K562 (cell line): ENCODE measurements at regions not wholly inside any gene's neighbourhood (a gene's known extent, or its start where the extent isn't known, plus 50 kb on each side); places are given as distances from the start of the nearest gene placed in this dataset.

Experiments used
- ATF2 ChIP-seq: sonication (generic); formaldehyde crosslinking; IDR thresholded peaks from 2 replicates; pipeline ENCODE4 v1.8.1; 2022; ENCODE audit warnings: missing genetic modification reagents
- CTCF ChIP-seq, 3 experiments: IDR thresholded peaks in 2 of 3; conservative IDR thresholded peaks in 1 of 3; 2 replicates each; pipeline ENCODE4 v1.5.1; 2011 to 2012; ENCODE audit warnings: low read length in 3 of 3, mild to moderate bottlenecking in 3 of 3, control low read depth in 2 of 3, improper control_type of control experiment in 1 of 3, inconsistent platforms in 1 of 3, low read depth in 1 of 3, mixed read lengths in 1 of 3, moderate library complexity in 1 of 3; ENCODE audit not compliant: insufficient read depth in 2 of 3
- DPF2 ChIP-seq: fragments of 450-650 bp; IDR thresholded peaks from 2 replicates; pipeline ENCODE4 v1.6.1; 2016
- E2F6 ChIP-seq, 2 experiments: IDR thresholded peaks; 2 replicates each; pipeline ENCODE4 v1.6.1; 2011; ENCODE audit warnings: borderline replicate concordance in 1 of 2, control low read depth in 1 of 2, low read depth in 1 of 2, low read length in 1 of 2, mild to moderate bottlenecking in 1 of 2, mixed read lengths in 1 of 2, moderate library complexity in 1 of 2; ENCODE audit not compliant: insufficient read depth in 1 of 2, insufficient read length in 1 of 2, poor library complexity in 1 of 2, severe bottlenecking in 1 of 2; ENCODE audit errors: extremely low read depth in 1 of 2
- ETV6 ChIP-seq, 3 experiments: fragments of 150-350 bp in 1 of 3; sonication (generic) in 1 of 3; formaldehyde crosslinking in 1 of 3; IDR thresholded peaks; 2 replicates each; pipeline versions ENCODE4 v1.6.1 to v1.8.0; 2014 to 2022; ENCODE audit warnings: borderline replicate concordance in 2 of 3, low read depth in 2 of 3, antibody characterized with exemption in 1 of 3, low read length in 1 of 3, mild to moderate bottlenecking in 1 of 3, missing genetic modification reagents in 1 of 3
- EZH2 ChIP-seq: IDR thresholded peaks from 2 replicates; pipeline ENCODE4 v1.6.1; 2012; ENCODE audit warnings: low read depth, mild to moderate bottlenecking, inconsistent platforms, low read length, borderline replicate concordance
- GATA2 ChIP-seq: sonication (generic); formaldehyde crosslinking; IDR thresholded peaks from 2 replicates; pipeline ENCODE4 v1.4.0; 2020; ENCODE audit warnings: mild to moderate bottlenecking, missing genetic modification reagents
- HDGF ChIP-seq: fragments of 450-650 bp; IDR thresholded peaks from 2 replicates; pipeline ENCODE4 v1.6.1; 2016
- MLX ChIP-seq, 2 experiments: fragments of 450-650 bp in 1 of 2; sonication (generic) in 1 of 2; formaldehyde crosslinking; conservative IDR thresholded peaks; 2 replicates each; pipeline versions ENCODE4 v1.4.0 to v1.8.1; 2020 to 2022; ENCODE audit warnings: mild to moderate bottlenecking in 1 of 2, missing genetic modification reagents in 1 of 2
- PHF20 ChIP-seq: fragments of 450-650 bp; IDR thresholded peaks from 2 replicates; pipeline ENCODE4 v1.6.1; 2018; ENCODE audit not compliant: partially characterized antibody
- POLR2A ChIP-seq: fragments of 450-650 bp; conservative IDR thresholded peaks from 2 replicates; pipeline ENCODE4 v1.6.1; 2016
- RUNX1 ChIP-seq: sonication (generic); IDR thresholded peaks from 2 replicates; pipeline ENCODE4 v1.6.1; 2016; ENCODE audit warnings: antibody characterized with exemption, low read depth
- SMAD3 ChIP-seq: fragments of 450-650 bp; formaldehyde crosslinking; conservative IDR thresholded peaks from 2 replicates; pipeline ENCODE4 v1.4.0; 2020; ENCODE audit warnings: mild to moderate bottlenecking
- YY1 ChIP-seq, 3 experiments: IDR thresholded peaks; 2 replicates each; pipeline ENCODE4 v1.6.1; 2011; ENCODE audit warnings: low read length in 2 of 3, mild to moderate bottlenecking in 2 of 3, moderate library complexity in 2 of 3, borderline replicate concordance in 1 of 3, control low read depth in 1 of 3, low read depth in 1 of 3; ENCODE audit not compliant: insufficient read depth in 3 of 3, insufficient replicate concordance in 2 of 3, control insufficient read depth in 1 of 3, insufficient read length in 1 of 3; ENCODE audit errors: extremely low read depth in 1 of 3

- TF ChIP-seq GATA2 (CRISPR knock-in tag) = no peak
- no peak for TF ChIP-seq RUNX1
- no peak for TF ChIP-seq CTCF (IDR thresholded peaks at IDR 0.05 in 2 of 3, conservative IDR thresholded peaks at IDR 0.05 in 1 of 3; ENCODE audit: insufficient read depth in 2 of 3, low read depth in 1 of 3, low read length in 3 of 3)
- TF ChIP-seq DPF2 = no peak
- TF ChIP-seq ATF2 (CRISPR knock-in tag) = no peak
- no peak for TF ChIP-seq E2F6 (IDR thresholded peaks at IDR 0.05; ENCODE audit: borderline replicate concordance in 1 of 2, extremely low read depth in 1 of 2, insufficient read depth in 1 of 2, insufficient read length in 1 of 2, low read depth in 1 of 2, low read length in 1 of 2, poor library complexity in 1 of 2, severe bottlenecking in 1 of 2)
- no peak for TF ChIP-seq HDGF
- TF ChIP-seq SMAD3 (CRISPR knock-in tag) = no peak
- no peak for TF ChIP-seq YY1 (IDR thresholded peaks at IDR 0.05; ENCODE audit: borderline replicate concordance in 1 of 3, control insufficient read depth in 1 of 3, extremely low read depth in 1 of 3, insufficient read depth in 3 of 3, insufficient read length in 1 of 3, insufficient replicate concordance in 2 of 3, low read depth in 1 of 3, low read length in 2 of 3)
- no peak for TF ChIP-seq POLR2A
- TF ChIP-seq MLX (CRISPR knock-in tag; conservative IDR thresholded peaks at IDR 0.05) = no peak
- no peak for TF ChIP-seq EZH2
- no peak for TF ChIP-seq PHF20
- no peak for TF ChIP-seq ETV6 (IDR thresholded peaks at IDR 0.05; ENCODE audit: borderline replicate concordance in 1 of 2, low read depth in 2 of 2, low read length in 1 of 2)
- TF ChIP-seq ETV6 (CRISPR knock-in tag; IDR thresholded peaks at IDR 0.05; ENCODE audit: borderline replicate concordance) = no peak
Observed at GRCh38 chr21:39007985-39008384, 175.3 kb downstream of the PSMG1 start.
